ENCODE measurements at regions not wholly inside any gene's neighbourhood (a gene's known extent, or its start where the extent isn't known, plus 50 kb on each side); places are given as distances from the start of the nearest gene placed in this dataset.
"Not testable (repeated sequence)": the region's sequence is repeated elsewhere in the genome, so short reads cannot be mapped to it uniquely, and the experiment has no call there.

GRCh38 chr5:18471791-18472190, 837.5 kb downstream of the TAF11L14 start:
- not testable (repeated sequence) for TF ChIP-seq POLR2A, CTCF (IDR thresholded peaks at IDR 0.05)
